ENCODE measurements at regions not wholly inside any gene's neighbourhood (a gene's known extent, or its start where the extent isn't known, plus 50 kb on each side); places are given as distances from the start of the nearest gene placed in this dataset.

DNA sequence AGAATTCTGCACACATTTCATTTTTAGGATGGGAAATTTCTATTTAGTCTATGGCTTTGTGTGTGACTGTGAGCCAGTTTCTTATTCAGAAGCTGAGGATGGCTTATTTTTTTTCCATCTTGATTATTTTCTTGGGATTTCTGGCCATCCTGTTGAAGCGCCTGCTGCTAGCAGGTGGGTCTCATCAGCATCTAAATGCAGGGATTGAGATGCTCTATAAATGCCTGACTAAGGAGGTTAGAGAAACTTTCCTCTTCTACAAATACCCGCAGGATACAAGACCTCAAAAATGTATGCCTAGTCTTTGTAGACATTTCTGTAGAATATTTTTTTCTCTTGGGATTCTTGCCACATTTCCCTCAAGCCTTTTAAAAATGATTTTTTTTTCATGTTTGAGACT is 138.0 kb upstream of the CCN2 start:
- intact Hi-C loops (cut with DNase I): no loop called here
- Histone ChIP-seq H3K27me3 (no peaks in the 10 kb centered on the region), H3K27ac (no peak overlapping the region), H3K4me1 (peaks cover 7% of the 10 kb centered on the region), H3K36me3 (no peaks in the 10 kb centered on the region), H3K4me3 (no peak overlapping the region), H3K9me3 (no peaks in the 10 kb centered on the region)
- DNase-seq (ENCODE audit: extremely low spot score in 2 of 2): no peak
- TF ChIP-seq, protein P1, sequence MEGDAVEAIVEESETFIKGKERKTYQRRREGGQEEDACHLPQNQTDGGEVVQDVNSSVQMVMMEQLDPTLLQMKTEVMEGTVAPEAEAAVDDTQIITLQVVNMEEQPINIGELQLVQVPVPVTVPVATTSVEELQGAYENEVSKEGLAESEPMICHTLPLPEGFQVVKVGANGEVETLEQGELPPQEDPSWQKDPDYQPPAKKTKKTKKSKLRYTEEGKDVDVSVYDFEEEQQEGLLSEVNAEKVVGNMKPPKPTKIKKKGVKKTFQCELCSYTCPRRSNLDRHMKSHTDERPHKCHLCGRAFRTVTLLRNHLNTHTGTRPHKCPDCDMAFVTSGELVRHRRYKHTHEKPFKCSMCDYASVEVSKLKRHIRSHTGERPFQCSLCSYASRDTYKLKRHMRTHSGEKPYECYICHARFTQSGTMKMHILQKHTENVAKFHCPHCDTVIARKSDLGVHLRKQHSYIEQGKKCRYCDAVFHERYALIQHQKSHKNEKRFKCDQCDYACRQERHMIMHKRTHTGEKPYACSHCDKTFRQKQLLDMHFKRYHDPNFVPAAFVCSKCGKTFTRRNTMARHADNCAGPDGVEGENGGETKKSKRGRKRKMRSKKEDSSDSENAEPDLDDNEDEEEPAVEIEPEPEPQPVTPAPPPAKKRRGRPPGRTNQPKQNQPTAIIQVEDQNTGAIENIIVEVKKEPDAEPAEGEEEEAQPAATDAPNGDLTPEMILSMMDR (IDR thresholded peaks at IDR 0.05): no peak
- TF ChIP-seq POLR2A (IDR thresholded peaks at IDR 0.05): no peak
- no peak for TF ChIP-seq POLR2AphosphoS5 (IDR thresholded peaks at IDR 0.05; ENCODE audit: insufficient read depth in 1 of 2, low read depth in 1 of 2)

DNA sequence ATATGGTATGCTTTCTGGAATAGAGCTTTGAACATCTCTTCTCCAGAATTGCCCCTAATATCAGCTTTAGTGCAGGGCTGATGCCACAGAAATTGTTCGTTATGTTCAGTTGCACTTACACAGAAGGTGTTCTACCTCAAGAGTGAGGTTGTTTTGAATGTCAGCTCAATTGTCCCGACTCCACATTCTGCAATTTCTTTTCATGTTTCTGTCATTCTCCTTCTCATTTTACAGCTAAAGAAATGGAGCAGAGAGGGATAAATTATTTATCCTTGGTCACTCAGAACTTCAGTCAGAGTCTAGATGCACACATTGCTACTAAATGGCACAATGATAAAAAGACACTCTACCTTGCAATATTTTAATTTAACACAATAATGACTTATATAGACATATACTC is 137.0 kb upstream of the CCN2 start:
- Histone ChIP-seq H3K4me1 (peaks cover 7% of the 10 kb centered on the region), H3K36me3 (no peaks in the 10 kb centered on the region), H3K4me3 (no peak overlapping the region), H3K9me3 (no peaks in the 10 kb centered on the region), H3K27ac (no peak overlapping the region), H3K27me3 (no peaks in the 10 kb centered on the region)
- intact Hi-C loops (cut with DNase I): no loop called here
- TF ChIP-seq POLR2AphosphoS5 (IDR thresholded peaks at IDR 0.05; ENCODE audit: insufficient read depth in 1 of 2, low read depth in 1 of 2) (no peak), POLR2A (IDR thresholded peaks at IDR 0.05) (no peak)
- TF ChIP-seq, protein P1 (IDR thresholded peaks at IDR 0.05): no peak
- DNase-seq (ENCODE audit: extremely low spot score in 2 of 2): no peak

DNA sequence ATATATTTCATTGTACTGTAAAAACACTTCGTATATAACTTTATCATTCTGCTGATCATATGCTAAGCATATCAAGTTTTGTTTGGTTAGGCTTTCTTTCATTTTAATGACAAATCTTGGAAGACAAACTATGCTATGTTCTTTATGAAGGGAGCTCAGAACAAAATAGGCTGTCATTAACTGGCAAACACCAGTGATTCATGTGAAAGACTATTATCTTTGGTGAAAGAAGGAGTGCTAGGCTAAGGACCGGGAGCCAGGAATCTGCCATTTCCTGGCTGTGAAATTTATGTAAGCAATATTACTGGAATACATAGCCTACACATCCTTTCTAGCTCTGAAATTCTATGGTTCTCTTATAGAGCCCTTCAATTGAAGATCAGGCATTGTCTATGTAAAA is 136.2 kb upstream of the CCN2 start:
- Histone ChIP-seq H3K27me3 (no peaks in the 10 kb centered on the region), H3K4me1 (peaks cover 7% of the 10 kb centered on the region), H3K4me3 (no peak overlapping the region), H3K9me3 (no peaks in the 10 kb centered on the region), H3K36me3 (no peaks in the 10 kb centered on the region), H3K27ac (no peak overlapping the region)
- no peak for DNase-seq (ENCODE audit: extremely low spot score in 2 of 2)
- intact Hi-C loops (cut with DNase I): no loop called here
- TF ChIP-seq, protein P1 (IDR thresholded peaks at IDR 0.05): no peak
- TF ChIP-seq POLR2AphosphoS5 (IDR thresholded peaks at IDR 0.05; ENCODE audit: insufficient read depth in 1 of 2, low read depth in 1 of 2) (no peak), POLR2A (IDR thresholded peaks at IDR 0.05) (no peak)

DNA sequence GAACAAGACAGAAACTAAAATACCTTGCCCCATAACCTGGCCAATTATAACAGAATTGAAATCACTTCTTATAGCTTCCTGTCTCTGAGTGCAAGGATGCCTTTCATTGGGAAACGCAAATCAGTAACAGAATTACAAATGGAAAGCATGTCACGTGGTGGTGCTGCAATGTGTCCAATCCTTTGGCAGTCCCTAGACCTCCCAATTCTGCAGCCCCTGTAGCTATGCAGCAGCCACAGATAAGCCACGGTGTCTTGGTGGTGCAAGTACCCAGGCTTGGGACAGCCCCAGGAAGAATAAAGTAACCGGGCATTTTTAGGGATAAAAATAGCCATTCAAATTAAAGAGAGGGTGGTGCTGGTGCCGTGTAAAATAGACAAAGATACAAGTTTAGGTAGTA is 134.6 kb upstream of the CCN2 start:
- Histone ChIP-seq H3K9me3 (no peaks in the 10 kb centered on the region), H3K4me1 (peaks cover 7% of the 10 kb centered on the region), H3K4me3 (no peak overlapping the region), H3K36me3 (no peaks in the 10 kb centered on the region), H3K27me3 (no peaks in the 10 kb centered on the region), H3K27ac (no peak overlapping the region)
- TF ChIP-seq, protein P1 (IDR thresholded peaks at IDR 0.05): no peak
- TF ChIP-seq POLR2A (IDR thresholded peaks at IDR 0.05): no peak
- TF ChIP-seq POLR2AphosphoS5 (IDR thresholded peaks at IDR 0.05; ENCODE audit: insufficient read depth in 1 of 2, low read depth in 1 of 2): no peak
- DNase-seq (ENCODE audit: extremely low spot score in 2 of 2): no peak
- intact Hi-C loops (cut with DNase I): no loop called here

DNA sequence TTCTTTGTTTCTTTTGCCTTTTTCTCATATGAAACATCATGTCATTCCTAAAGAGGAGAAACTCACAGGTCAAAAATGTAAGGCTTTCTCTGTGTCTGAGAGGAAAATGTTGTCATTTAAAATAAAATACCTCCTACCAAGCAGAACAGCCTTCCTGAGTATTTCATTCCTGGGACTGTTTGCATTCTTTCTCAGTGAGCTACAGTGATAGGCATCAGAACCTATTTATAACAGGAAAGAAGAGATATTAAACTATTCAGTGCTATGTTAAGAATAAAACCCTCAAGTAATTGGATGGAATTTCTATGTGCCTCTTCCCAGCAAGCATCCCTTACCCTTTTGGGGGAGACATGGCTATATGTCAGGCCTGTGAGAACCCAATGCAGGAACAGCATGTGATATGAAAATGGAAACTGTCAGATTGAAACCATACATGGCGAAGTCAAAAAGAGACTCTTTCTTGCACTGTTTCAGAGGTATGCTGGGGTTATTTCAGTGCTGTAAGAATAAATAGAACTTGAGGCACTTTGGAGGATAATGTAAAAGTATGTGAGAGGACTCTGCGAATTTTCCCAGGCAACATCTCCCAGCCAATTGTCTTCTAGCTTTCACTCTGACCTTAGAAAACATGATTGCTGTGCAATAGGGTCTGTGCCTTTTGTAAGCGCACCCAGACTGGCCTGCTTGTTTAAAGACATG is 133.8 kb upstream of the CCN2 start:
- intact Hi-C loops (cut with DNase I): no loop called here
- TF ChIP-seq POLR2A (IDR thresholded peaks at IDR 0.05) (no peak), POLR2AphosphoS5 (IDR thresholded peaks at IDR 0.05; ENCODE audit: insufficient read depth in 1 of 2, low read depth in 1 of 2) (no peak)
- TF ChIP-seq, protein P1 (IDR thresholded peaks at IDR 0.05): no peak
- peaks cover 7% of the 10 kb centered on the region for H3K4me1 ChIP-seq
- H3K4me3 ChIP-seq: no peak overlapping the region
- H3K9me3 ChIP-seq: no peaks in the 10 kb centered on the region
- H3K27me3 ChIP-seq: no peaks in the 10 kb centered on the region
- no peak for DNase-seq (ENCODE audit: extremely low spot score in 2 of 2)
- H3K36me3 ChIP-seq: no peaks in the 10 kb centered on the region
- peak overlapping the region; percentile 20 for H3K27ac ChIP-seq

All from vagina (tissue), 2 donors.